ENCODE measurements at regions not wholly inside any gene's neighbourhood (a gene's known extent, or its start where the extent isn't known, plus 50 kb on each side); places are given as distances from the start of the nearest gene placed in this dataset.

GRCh38 chr16:65510241-65510640, 388.4 kb upstream of the CDH11 start:
- intact Hi-C loops (cut with micrococcal nuclease) (loop anchor here (10.0 kb wide), 1 partner anchor 65 kb away; no protein-coding TSS in a partner anchor), dilution Hi-C loops (cut with HindIII; ENCODE audit: low sequenced_read_pairs, unreplicated experiment) (no loop called here), in situ Hi-C loops (cut with MboI; ENCODE audit: low sequenced_read_pairs) (no loop called here)
- ChIA-PET POLR2A (ENCODE audit: unreplicated experiment) (no interaction called here), CTCF (no interaction called here)
- DNase-seq (no peak), ATAC-seq (ENCODE audit: low read depth) (no peak)
- Histone ChIP-seq H3K4me1 (ENCODE audit: control insufficient read depth, insufficient read depth, low read length) (peaks cover 2% of the 10 kb centered on the region), H2AFZ (replicated peaks; ENCODE audit: low read length, poor library complexity) (no peak overlapping the region), H4K5ac (ENCODE audit: low read depth, low read length) (no peak overlapping the region), H2BK15ac (ENCODE audit: low read depth, low read length) (no peak overlapping the region), H3K9me1 (ENCODE audit: insufficient read depth, low read length) (no peaks in the 10 kb centered on the region), H3K27ac (ENCODE audit: insufficient read depth, low read length) (no peak overlapping the region), H4K8ac (ENCODE audit: low read depth in 2 of 2, low read length in 2 of 2) (no peak overlapping the region), H2BK5ac (ENCODE audit: low read depth, low read length, poor library complexity, severe bottlenecking) (no peak overlapping the region), H3K27me3 (ENCODE audit: control insufficient read depth, insufficient read depth, low read length) (peaks cover 6% of the 10 kb centered on the region), H3K36me3 (ENCODE audit: control insufficient read depth, insufficient read depth, low read length) (no peaks in the 10 kb centered on the region), H4K91ac (ENCODE audit: insufficient read depth, low read depth, low read length) (no peak overlapping the region), H2BK120ac (ENCODE audit: low read depth, low read length) (no peak overlapping the region), H3K56ac (ENCODE audit: extremely low read depth, insufficient read depth, low read length) (no peak overlapping the region), H3K4me2 (ENCODE audit: low read depth, low read length) (no peak overlapping the region), H4K20me1 (ENCODE audit: insufficient read depth, low read length) (no peaks in the 10 kb centered on the region), H3K79me1 (ENCODE audit: low read depth in 1 of 2, low read length in 2 of 2) (no peaks in the 10 kb centered on the region), H3K4me3 (ENCODE audit: insufficient read depth, low read depth, low read length) (no peak overlapping the region), H2AK9ac (replicated peaks; ENCODE audit: low read depth, low read length, poor library complexity) (no peak overlapping the region), H3K14ac (replicated peaks; ENCODE audit: low read depth, low read length) (no peak overlapping the region), H3K4ac (ENCODE audit: low read depth, low read length) (no peak overlapping the region), H3K9ac (ENCODE audit: low read depth, low read length) (no peak overlapping the region), H2BK20ac (ENCODE audit: low read depth, low read length) (no peak overlapping the region), H3K9me3 (ENCODE audit: control insufficient read depth, insufficient read depth, low read length) (no peaks in the 10 kb centered on the region), H3K18ac (ENCODE audit: low read depth, low read length) (no peak overlapping the region), H2AK5ac (ENCODE audit: low read depth, low read length) (no peak overlapping the region), H3K23ac (ENCODE audit: low read depth, low read length) (no peak overlapping the region)
- no CpG with 5 or more reads among the region's 3 CpGs for WGBS, 2 experiments (ENCODE audit: extremely low coverage in 2 of 2, insufficient read length in 1 of 2)
- no TSS peak for BruUV-seq (replicated peaks)
- TF ChIP-seq BHLHE40 (IDR thresholded peaks at IDR 0.05; ENCODE audit: low read depth, low read length) (no peak), POLR2A (IDR thresholded peaks at IDR 0.05; ENCODE audit: low read depth, low read length) (no peak), CHD1 (IDR thresholded peaks at IDR 0.05; ENCODE audit: low read depth, low read length) (no peak), MAZ (IDR thresholded peaks at IDR 0.05; ENCODE audit: borderline replicate concordance, low read depth, low read length) (no peak), MXI1 (IDR thresholded peaks at IDR 0.05; ENCODE audit: borderline replicate concordance, low read depth, low read length) (no peak), RFX5 (IDR thresholded peaks at IDR 0.05; ENCODE audit: low read depth, low read length) (no peak), MAFK (IDR thresholded peaks at IDR 0.05; ENCODE audit: low read depth, low read length) (no peak), FOS (IDR thresholded peaks at IDR 0.05; ENCODE audit: low read depth, low read length) (no peak), NFE2L2 (IDR thresholded peaks at IDR 0.05; ENCODE audit: low read depth, low read length) (no peak), RAD21 (IDR thresholded peaks at IDR 0.05; ENCODE audit: low read length) (no peak), CEBPB (IDR thresholded peaks at IDR 0.05; ENCODE audit: low read depth, low read length) (no peak), RCOR1 (IDR thresholded peaks at IDR 0.05; ENCODE audit: insufficient replicate concordance, low read length) (no peak), SMC3 (IDR thresholded peaks at IDR 0.05; ENCODE audit: low read depth, low read length) (no peak)
- TF ChIP-seq, protein P1, sequence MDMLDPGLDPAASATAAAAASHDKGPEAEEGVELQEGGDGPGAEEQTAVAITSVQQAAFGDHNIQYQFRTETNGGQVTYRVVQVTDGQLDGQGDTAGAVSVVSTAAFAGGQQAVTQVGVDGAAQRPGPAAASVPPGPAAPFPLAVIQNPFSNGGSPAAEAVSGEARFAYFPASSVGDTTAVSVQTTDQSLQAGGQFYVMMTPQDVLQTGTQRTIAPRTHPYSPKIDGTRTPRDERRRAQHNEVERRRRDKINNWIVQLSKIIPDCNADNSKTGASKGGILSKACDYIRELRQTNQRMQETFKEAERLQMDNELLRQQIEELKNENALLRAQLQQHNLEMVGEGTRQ (IDR thresholded peaks at IDR 0.05; ENCODE audit: low read depth, low read length), result no peak
- TF ChIP-seq, protein P2, sequence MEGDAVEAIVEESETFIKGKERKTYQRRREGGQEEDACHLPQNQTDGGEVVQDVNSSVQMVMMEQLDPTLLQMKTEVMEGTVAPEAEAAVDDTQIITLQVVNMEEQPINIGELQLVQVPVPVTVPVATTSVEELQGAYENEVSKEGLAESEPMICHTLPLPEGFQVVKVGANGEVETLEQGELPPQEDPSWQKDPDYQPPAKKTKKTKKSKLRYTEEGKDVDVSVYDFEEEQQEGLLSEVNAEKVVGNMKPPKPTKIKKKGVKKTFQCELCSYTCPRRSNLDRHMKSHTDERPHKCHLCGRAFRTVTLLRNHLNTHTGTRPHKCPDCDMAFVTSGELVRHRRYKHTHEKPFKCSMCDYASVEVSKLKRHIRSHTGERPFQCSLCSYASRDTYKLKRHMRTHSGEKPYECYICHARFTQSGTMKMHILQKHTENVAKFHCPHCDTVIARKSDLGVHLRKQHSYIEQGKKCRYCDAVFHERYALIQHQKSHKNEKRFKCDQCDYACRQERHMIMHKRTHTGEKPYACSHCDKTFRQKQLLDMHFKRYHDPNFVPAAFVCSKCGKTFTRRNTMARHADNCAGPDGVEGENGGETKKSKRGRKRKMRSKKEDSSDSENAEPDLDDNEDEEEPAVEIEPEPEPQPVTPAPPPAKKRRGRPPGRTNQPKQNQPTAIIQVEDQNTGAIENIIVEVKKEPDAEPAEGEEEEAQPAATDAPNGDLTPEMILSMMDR (conservative IDR thresholded peaks at IDR 0.05; ENCODE audit: low read depth, low read length), result no peak
- TF ChIP-seq, protein P3, sequence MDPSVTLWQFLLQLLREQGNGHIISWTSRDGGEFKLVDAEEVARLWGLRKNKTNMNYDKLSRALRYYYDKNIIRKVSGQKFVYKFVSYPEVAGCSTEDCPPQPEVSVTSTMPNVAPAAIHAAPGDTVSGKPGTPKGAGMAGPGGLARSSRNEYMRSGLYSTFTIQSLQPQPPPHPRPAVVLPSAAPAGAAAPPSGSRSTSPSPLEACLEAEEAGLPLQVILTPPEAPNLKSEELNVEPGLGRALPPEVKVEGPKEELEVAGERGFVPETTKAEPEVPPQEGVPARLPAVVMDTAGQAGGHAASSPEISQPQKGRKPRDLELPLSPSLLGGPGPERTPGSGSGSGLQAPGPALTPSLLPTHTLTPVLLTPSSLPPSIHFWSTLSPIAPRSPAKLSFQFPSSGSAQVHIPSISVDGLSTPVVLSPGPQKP (IDR thresholded peaks at IDR 0.05; ENCODE audit: borderline replicate concordance, low read depth, low read length), result no peak
